Activated CD4-positive, alpha-beta T cell treated with anti-CD3 and anti-CD28 coated beads for 36 hours (primary cell): ENCODE measurements at regions not wholly inside any gene's neighbourhood (a gene's known extent, or its start where the extent isn't known, plus 50 kb on each side); places are given as distances from the start of the nearest gene placed in this dataset.

Experiments used
- ATAC-seq: fragments of 200-7000 bp; cut with Tn5 transposase; one replicate; pipeline ENCODE4 v1.10.0; 2021; ENCODE audit warnings: mild to moderate bottlenecking, moderate library complexity
- CTCF ChIA-PET: fragments of 350-600 bp; sonication (Branson Sonifier 250); formaldehyde crosslinking; loops from one replicate; lab custom pipeline; 2021; ENCODE audit warnings: antibody characterized with exemption; lab: Charles Lee
- POLR2A ChIA-PET: fragments of 350-600 bp; sonication (Branson Sonifier 250); formaldehyde crosslinking; loops from one replicate; lab custom pipeline; 2021; ENCODE audit warnings: antibody characterized with exemption, inconsistent platforms; lab: Charles Lee
- DNase-seq: peaks from one replicate; pipeline ENCODE4 v3.0.0-alpha.2; 2020
- H3K27ac Mint-ChIP-seq: one replicate; pipeline ENCODE4 v1.8.0; 2021; ENCODE audit warnings: mixed read lengths
- H3K27me3 Mint-ChIP-seq: one replicate; pipeline ENCODE4 v1.8.0; 2021; ENCODE audit warnings: mixed read lengths
- H3K36me3 Mint-ChIP-seq: one replicate; pipeline ENCODE4 v1.8.0; 2021; ENCODE audit warnings: low read depth, mixed read lengths
- H3K4me1 Mint-ChIP-seq: one replicate; pipeline ENCODE4 v1.8.0; 2021; ENCODE audit warnings: mixed read lengths
- H3K4me3 Mint-ChIP-seq: one replicate; pipeline ENCODE4 v1.8.0; 2021; ENCODE audit warnings: mild to moderate bottlenecking, moderate library complexity, mixed read lengths
- H3K9me3 Mint-ChIP-seq: one replicate; pipeline ENCODE4 v1.8.0; 2021; ENCODE audit warnings: low read depth, mixed read lengths
- intact Hi-C, 2 experiments: fragments of 100-400 bp; cut with DNase I in 1 of 2; cut with micrococcal nuclease in 1 of 2; formaldehyde crosslinking; loops; one replicate each; pipeline versions ENCODE4 v1.14.2 to v1.15.1; 2022 to 2024; cut with DNase I, micrococcal nuclease

DNA sequence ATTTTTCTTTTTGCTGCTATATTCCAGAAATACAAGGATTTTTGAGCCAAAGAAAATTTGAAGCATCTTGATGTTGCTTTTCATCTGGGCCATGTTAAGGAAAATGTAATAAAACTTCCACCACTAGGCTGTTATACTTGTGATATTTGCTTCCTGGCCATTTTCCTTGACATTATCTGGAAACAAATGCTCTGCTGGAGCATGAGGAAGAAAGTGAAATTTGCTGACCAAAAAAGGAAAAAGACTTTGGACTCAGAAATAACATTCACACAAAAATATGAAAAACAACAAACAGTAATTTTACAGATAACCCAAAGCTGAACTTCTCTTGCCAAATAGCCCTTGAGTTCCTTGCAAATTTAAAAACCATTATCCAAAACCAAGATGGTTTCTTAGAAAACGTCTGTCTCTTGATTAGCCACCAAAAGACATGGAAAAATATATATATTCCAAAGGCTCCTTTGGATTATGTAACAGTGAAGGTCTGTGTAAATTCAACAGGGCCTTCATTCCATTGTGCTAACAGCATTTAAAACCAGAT is 344.5 kb downstream of the LMX1A start:
- no peak for DNase-seq
- H3K27ac Mint-ChIP-seq = no peak overlapping the region
- peaks cover 2% of the 10 kb centered on the region for H3K9me3 Mint-ChIP-seq
- ChIA-PET CTCF (no interaction called here), POLR2A (no interaction called here)
- no peaks in the 10 kb centered on the region for H3K27me3 Mint-ChIP-seq
- H3K4me1 Mint-ChIP-seq = no peaks in the 10 kb centered on the region
- H3K4me3 Mint-ChIP-seq = no peak overlapping the region
- H3K36me3 Mint-ChIP-seq = no peaks in the 10 kb centered on the region
- ATAC-seq = no peak
- intact Hi-C loops = no loop called here

DNA sequence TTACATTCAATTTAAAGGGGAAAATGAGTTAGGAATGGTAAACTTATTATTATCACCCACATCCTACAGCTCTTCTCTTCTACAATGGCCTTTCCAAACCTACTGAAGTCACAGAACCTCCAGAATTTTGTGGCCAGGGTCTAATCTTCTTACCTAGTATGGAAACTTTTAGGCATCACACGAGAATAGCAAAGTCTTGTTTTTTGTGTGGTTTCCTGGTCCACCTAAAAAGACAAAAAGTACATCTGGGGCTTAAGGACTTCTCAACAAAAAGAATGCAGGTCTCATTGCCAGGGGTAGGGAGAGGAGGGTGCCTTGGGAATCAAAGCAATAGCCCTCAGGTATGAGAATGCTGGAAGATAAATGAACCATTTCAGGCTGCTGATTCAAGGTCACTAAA is 345.3 kb downstream of the LMX1A start:
- CTCF ChIA-PET = no interaction called here
- ATAC-seq = no peak
- H3K4me1 Mint-ChIP-seq = no peaks in the 10 kb centered on the region

DNA sequence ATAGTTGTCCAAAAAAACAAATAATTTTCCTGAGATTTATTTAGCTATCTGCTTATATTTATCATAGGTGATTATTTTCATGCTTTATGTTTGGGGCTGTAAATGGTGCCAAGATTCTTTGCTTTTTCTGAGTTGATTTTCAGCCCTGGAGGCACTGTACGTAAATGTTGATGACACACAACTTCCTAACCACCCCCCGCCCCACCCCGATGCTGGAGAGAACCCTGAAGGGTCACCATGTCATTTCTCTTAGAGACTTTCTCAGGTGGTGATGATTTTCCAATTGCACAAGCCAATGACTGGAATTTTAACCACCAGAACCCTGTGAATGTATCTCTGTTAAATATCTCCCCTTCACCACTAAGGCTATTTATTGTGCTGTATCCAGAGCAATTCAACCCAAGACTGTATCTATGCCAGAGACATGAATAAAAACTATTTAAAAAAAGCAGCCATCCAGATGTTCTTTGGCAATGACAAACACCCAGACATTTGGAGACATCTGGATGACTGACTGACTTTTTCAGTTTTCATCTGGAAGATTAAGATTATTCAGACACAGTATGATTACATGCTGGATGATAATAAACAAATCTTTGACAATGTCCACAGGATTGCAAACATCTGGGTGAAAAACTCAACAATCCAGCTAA is 346.0 kb downstream of the LMX1A start:
- no peaks in the 10 kb centered on the region for H3K27me3 Mint-ChIP-seq
- no peaks in the 10 kb centered on the region for H3K36me3 Mint-ChIP-seq
- POLR2A ChIA-PET = no interaction called here
- no peak overlapping the region for H3K27ac Mint-ChIP-seq
- ATAC-seq (no peak), DNase-seq (no peak)
- CTCF ChIA-PET = no interaction called here
- H3K9me3 Mint-ChIP-seq = no peaks in the 10 kb centered on the region
- no peaks in the 10 kb centered on the region for H3K4me1 Mint-ChIP-seq
- H3K4me3 Mint-ChIP-seq = no peak overlapping the region
- intact Hi-C loops = no loop called here

More for the DNA sequence above, 345.3 kb downstream of the LMX1A start:
- H3K27ac Mint-ChIP-seq = no peak overlapping the region
- DNase-seq = no peak
- POLR2A ChIA-PET = no interaction called here
- H3K27me3 Mint-ChIP-seq = no peaks in the 10 kb centered on the region
- intact Hi-C loops = no loop called here
- no peaks in the 10 kb centered on the region for H3K9me3 Mint-ChIP-seq
- no peaks in the 10 kb centered on the region for H3K36me3 Mint-ChIP-seq
- no peak overlapping the region for H3K4me3 Mint-ChIP-seq

DNA sequence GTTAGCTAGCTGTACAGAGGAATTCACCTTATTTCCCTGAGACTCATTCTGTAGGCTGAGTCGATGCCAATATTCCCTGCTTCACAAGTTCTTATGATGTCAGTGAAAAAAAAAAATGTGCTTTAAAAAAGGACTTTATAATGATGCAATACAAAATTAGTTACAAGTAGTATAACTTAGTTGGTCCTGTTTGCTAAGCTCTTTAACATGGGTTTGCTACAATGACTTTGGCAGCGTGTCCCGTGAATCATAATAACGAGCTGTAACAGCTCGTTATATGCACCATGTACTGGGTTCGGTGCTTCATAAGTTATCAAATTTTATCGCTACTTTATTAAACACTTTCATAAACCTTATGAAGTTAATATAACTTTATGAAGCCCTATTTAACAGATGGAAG is 349.7 kb downstream of the LMX1A start:
- POLR2A ChIA-PET = no interaction called here
- H3K4me3 Mint-ChIP-seq = no peak overlapping the region
- CTCF ChIA-PET = no interaction called here
- intact Hi-C loops = no loop called here
- H3K4me1 Mint-ChIP-seq = no peaks in the 10 kb centered on the region
- H3K36me3 Mint-ChIP-seq = no peaks in the 10 kb centered on the region
- no peaks in the 10 kb centered on the region for H3K27me3 Mint-ChIP-seq
- peaks cover 4% of the 10 kb centered on the region for H3K9me3 Mint-ChIP-seq
- H3K27ac Mint-ChIP-seq = no peak overlapping the region
- DNase-seq (no peak), ATAC-seq (no peak)

DNA sequence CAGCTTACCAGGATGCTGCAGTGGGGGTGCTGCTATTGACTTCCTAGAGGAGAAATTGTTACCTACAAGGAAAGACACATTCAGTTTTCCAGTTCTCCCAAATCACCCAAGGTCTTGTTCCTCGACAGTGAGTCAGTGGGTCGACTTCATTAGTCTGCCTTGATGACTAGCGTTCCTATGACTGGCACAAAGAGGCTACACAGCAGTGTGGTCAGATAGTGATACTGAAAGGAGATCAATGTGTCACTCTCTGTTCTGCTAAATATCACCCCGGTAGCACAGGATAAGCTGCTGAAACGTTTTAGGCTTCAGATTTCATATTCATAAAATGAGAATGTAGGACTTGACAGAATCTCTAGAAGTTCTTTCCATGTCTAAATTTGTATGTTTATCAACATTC is 357.4 kb downstream of the LMX1A start:
- Mint-ChIP-seq H3K4me3 (no peak overlapping the region), H3K27ac (no peak overlapping the region), H3K4me1 (no peaks in the 10 kb centered on the region), H3K9me3 (peaks cover 4% of the 10 kb centered on the region), H3K27me3 (no peaks in the 10 kb centered on the region), H3K36me3 (no peaks in the 10 kb centered on the region)
- no peak for DNase-seq
- ATAC-seq = no peak
- CTCF ChIA-PET = no interaction called here
- POLR2A ChIA-PET = no interaction called here
- intact Hi-C loops = no loop called here

DNA sequence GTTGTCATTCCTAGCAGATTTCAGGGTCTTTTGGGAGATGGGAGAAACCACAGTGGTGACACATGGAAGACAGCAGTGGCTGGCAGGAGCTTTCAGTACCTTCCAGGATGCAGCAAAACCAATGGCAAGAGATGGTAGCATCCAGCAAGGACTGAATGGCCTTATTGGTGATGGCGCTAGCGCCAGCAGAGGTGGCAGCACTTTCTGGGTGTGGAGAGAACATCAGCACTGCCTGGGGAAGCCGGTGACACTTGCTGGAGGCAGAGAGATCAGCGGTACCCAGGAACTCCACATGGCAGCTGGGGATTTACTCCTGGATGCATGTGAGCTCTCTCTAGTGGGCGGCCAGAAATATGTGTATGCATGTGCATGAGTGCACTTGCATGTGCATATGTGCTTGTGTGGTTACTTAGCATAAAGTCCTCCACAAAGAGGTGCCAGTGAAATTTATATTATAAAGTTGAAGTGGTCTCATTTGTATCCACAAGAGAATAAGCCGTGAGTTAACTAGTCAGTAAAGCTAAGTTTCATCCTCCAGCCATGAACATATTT is 364.7 kb downstream of the LMX1A start:
- Mint-ChIP-seq H3K4me1 (no peaks in the 10 kb centered on the region), H3K36me3 (no peaks in the 10 kb centered on the region), H3K27ac (no peak overlapping the region), H3K4me3 (no peak overlapping the region), H3K27me3 (no peaks in the 10 kb centered on the region), H3K9me3 (no peaks in the 10 kb centered on the region)
- POLR2A ChIA-PET = no interaction called here
- CTCF ChIA-PET = no interaction called here
- intact Hi-C loops = no loop called here
- no peak for DNase-seq
- ATAC-seq = no peak

DNA sequence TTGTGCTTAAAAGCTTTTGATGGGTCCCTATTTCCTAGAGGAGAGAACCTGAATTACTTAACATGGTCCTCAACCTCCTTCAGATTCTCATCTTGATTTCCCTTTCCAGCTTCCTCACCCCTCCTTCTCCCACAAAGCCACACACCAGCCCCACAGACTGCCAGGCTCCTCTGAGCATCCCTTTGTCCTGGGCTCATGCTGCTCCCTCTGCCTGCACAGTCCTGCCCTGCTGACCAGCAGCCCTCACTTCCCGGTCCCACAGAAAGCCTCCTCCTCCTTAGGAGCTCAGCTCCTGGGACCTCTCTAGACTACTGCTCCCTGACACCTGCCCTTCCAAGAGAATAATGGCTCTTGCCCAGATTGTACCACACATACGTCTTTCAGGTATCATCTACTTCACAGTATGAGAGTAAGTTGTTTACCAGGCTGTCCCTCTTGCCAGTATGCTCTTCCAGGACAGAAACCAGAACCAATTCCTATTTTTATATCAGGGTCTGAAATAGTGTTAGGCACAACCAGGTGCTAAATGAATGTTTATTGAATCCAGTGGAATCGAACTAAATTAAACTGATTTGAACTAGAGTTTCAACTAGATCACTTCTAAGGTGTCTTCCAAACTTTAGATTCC is 373.4 kb downstream of the LMX1A start:
- peaks cover 6% of the 10 kb centered on the region for H3K27me3 Mint-ChIP-seq
- H3K27ac Mint-ChIP-seq = no peak overlapping the region
- no peak for ATAC-seq
- intact Hi-C loops = no loop called here
- no peaks in the 10 kb centered on the region for H3K4me1 Mint-ChIP-seq
- ChIA-PET POLR2A (no interaction called here), CTCF (interaction anchor here (0.6 kb wide), 1 partner anchor 25 kb away, joined by 3 read pairs; no protein-coding TSS in a partner anchor)
- H3K9me3 Mint-ChIP-seq = peaks cover 2% of the 10 kb centered on the region
- no peaks in the 10 kb centered on the region for H3K36me3 Mint-ChIP-seq
- DNase-seq = no peak
- H3K4me3 Mint-ChIP-seq = no peak overlapping the region

DNA sequence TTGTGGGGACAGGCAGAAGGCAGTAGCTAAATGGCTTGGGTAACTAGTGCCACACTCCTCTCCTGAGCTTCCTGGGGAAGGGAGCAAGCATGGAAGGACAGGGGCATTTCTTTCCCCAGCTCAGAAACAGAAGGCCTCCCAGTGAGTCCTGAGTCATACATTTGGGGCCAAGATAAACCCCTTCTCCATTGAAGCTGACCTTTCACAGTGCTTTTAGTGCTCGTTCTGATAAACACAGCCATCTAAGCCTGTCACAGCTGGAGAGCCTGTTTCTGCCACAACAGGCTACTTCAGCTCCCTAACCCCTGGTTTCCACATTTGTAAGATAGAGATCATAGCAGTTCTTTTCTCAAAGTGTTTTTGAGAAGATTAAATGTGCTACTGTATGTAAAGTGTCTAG is 374.0 kb downstream of the LMX1A start:
- ChIA-PET POLR2A (no interaction called here), CTCF (no interaction called here)
- no peaks in the 10 kb centered on the region for H3K36me3 Mint-ChIP-seq
- H3K9me3 Mint-ChIP-seq = peaks cover 2% of the 10 kb centered on the region
- H3K4me1 Mint-ChIP-seq = no peaks in the 10 kb centered on the region
- no peak overlapping the region for H3K4me3 Mint-ChIP-seq
- DNase-seq (no peak), ATAC-seq (no peak)
- H3K27me3 Mint-ChIP-seq = peaks cover 6% of the 10 kb centered on the region
- H3K27ac Mint-ChIP-seq = no peak overlapping the region
- intact Hi-C loops = no loop called here

DNA sequence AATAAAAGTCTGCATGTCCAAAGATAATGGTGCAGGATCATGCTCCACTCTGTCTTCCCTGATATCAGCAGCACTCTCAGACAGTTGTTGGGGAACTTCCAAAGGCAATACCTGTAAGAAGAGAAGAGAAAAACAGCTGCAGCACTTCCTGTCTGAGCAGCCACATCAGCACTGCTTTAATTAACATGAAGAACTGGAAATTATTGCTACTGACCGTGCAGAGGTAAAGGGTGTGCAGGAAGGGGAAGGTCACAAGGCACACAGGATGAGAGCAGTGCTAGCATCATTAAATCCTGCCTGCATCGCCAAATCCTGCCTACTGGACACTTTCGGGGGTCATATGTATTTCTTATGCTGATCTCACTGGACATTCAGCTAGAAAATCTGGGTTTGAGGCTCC is 379.0 kb downstream of the LMX1A start:
- CTCF ChIA-PET = no interaction called here
- H3K27me3 Mint-ChIP-seq = no peaks in the 10 kb centered on the region
- DNase-seq (no peak), ATAC-seq (no peak)
- H3K36me3 Mint-ChIP-seq = no peaks in the 10 kb centered on the region
- intact Hi-C loops = no loop called here
- H3K27ac Mint-ChIP-seq = no peak overlapping the region
- POLR2A ChIA-PET = no interaction called here
- peaks cover 2% of the 10 kb centered on the region for H3K9me3 Mint-ChIP-seq
- H3K4me1 Mint-ChIP-seq = no peaks in the 10 kb centered on the region
- no peak overlapping the region for H3K4me3 Mint-ChIP-seq

DNA sequence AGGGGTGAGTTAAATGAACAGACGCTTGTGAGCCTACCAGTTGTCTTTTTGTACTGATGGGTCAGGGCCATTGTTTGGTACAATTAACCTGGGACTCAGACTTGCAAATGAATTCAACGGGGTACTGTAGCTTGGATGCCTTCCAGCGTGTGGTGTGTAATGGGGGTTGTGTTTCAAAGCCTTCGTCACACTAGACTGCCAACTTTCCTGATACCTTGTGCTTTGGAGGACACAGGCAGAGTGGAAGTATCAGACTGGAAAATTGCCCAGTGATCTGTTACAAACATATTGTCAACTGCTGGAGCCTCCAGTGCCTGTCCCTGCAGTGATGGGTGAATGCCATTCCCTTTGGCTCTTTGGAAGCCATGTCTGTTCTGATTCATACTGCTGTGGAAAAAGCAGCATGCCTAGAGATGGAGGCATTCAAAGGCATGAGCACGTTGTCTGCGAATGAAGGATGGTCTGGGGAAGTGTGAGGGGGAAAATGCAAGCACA is 384.5 kb downstream of the LMX1A start:
- ChIA-PET POLR2A (no interaction called here), CTCF (no interaction called here)
- no peak for ATAC-seq
- Mint-ChIP-seq H3K36me3 (no peaks in the 10 kb centered on the region), H3K9me3 (no peaks in the 10 kb centered on the region), H3K27ac (no peak overlapping the region), H3K4me1 (no peaks in the 10 kb centered on the region), H3K27me3 (no peaks in the 10 kb centered on the region), H3K4me3 (no peak overlapping the region)
- intact Hi-C loops = no loop called here
- DNase-seq = no peak

DNA sequence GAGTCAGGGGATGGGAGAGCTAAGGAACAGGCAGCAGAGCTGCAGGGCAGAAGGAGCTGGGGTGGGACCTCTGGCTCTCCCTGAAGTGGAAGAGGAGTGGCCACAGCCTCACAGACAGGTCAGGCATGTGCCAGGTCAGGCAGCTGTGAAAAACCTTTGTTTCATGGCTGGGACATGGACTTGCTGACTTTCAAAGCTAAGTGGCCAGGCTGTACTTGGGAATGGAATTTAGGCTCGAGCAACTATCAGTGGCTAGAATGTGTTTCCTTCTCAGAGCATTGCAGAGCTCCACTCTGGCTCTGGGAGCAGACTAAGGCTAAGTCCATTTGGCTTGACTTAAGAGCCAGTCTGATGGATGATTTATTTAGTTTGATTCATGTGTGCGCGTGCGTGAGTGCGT is 385.1 kb downstream of the LMX1A start:
- H3K27ac Mint-ChIP-seq = no peak overlapping the region
- POLR2A ChIA-PET = no interaction called here
- DNase-seq (no peak), ATAC-seq (no peak)
- H3K4me3 Mint-ChIP-seq = no peak overlapping the region
- no peaks in the 10 kb centered on the region for H3K36me3 Mint-ChIP-seq
- CTCF ChIA-PET = no interaction called here
- intact Hi-C loops = no loop called here
- no peaks in the 10 kb centered on the region for H3K9me3 Mint-ChIP-seq
- H3K4me1 Mint-ChIP-seq = no peaks in the 10 kb centered on the region
- no peaks in the 10 kb centered on the region for H3K27me3 Mint-ChIP-seq

DNA sequence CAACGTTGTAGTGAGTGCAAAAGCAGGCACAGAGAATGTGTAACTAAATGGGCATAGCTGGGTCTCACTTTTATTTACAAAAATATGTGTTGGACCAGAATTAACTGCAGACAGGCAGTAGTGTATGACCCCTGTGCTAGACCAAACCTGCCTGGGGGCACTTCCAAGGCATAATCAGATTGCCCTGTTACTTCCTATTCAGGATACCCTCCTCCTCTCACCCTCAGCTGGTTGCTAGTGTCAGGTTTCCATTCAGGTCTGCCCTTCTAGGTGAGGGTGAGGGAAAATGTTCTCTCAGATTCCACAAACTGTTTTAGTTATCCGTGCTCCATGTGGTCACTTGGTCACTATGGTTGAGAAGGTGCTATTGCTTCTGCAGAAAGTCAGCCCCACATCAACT is 387.3 kb downstream of the LMX1A start:
- intact Hi-C loops = no loop called here

More for the DNA sequence above, 387.3 kb downstream of the LMX1A start:
- H3K36me3 Mint-ChIP-seq = no peaks in the 10 kb centered on the region
- no peaks in the 10 kb centered on the region for H3K27me3 Mint-ChIP-seq
- DNase-seq (no peak), ATAC-seq (no peak)
- no peak overlapping the region for H3K27ac Mint-ChIP-seq
- no peaks in the 10 kb centered on the region for H3K4me1 Mint-ChIP-seq
- H3K9me3 Mint-ChIP-seq = no peaks in the 10 kb centered on the region
- no peak overlapping the region for H3K4me3 Mint-ChIP-seq
- CTCF ChIA-PET = no interaction called here
- POLR2A ChIA-PET = no interaction called here
